CD4-positive, alpha-beta T cell treated with Interleukin-2 at 100 ng/mL for 4 hours (primary cell): ENCODE measurements at regions not wholly inside any gene's neighbourhood (a gene's known extent, or its start where the extent isn't known, plus 50 kb on each side); places are given as distances from the start of the nearest gene placed in this dataset.

Experiments
- DNase-seq: peaks from one replicate; pipeline ENCODE4 v3.0.0-alpha.2; 2020; ENCODE audit warnings: low spot score

DNA sequence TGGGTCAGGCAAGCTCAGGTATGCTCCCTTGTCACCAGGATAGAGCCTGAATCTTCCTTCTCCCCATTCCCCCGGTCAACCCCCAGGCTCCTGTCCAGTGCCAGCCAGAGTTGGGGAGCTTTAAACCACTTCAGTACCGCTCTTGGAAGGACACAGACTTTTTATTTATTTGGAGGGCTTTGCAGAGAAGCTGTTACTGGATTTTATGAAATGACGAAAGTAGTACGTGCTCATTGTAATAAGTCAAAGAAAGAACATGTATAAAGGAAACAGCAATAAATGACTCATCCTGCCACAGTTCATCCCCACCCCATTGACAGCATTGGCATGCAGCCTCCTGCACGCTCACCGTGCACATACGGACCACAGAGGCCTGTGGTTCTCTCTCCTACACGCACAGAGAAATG is 230.3 kb downstream of the AUH start:
- DNase-seq: peak; percentile 53

DNA sequence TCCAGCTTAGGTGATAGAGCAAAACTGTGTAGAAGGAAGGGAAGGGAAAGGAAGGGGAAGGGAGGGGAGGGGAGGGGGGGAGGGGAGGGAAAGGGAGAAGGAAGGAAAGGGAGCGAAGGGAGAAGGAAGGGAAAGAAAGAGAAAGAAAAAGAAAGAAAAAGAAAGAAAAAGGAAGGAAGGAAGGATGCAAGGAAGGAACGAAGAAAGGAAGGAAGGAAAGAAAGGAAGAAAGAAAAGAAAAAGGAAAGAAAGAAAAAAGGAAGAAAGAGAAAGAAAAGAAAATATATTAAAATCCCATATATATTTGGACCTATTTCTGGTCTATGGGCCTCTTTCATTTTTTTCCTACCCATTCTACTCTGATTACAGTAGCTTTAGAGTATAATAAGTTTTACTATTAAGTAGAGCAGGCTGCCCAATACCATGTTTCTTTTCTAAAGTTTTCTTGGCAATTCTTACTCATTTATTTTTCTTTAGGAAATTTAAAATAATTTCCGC is 229.1 kb downstream of the AUH start:
- DNase-seq: no peak

DNA sequence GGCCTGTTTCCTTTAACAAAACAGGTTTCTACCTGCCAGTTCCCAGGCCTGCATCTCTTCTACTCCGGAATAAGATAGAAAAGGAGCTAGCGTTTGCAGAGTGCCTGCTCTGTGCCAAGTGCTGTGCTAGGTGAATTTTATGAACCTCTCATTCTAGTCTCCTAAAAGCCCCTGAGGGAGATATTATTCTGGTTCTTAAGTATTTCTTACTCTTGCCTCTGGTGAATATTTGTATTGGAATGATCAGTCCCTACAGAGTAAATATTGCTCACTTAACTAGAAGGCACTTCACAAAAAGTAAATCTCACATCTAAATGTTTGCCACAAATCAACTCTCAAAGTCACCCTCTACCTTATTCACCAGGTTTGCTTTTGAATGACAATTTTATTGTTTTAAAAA is 227.1 kb downstream of the AUH start:
- no peak for DNase-seq

- no peak for DNase-seq
Measured at GRCh38 chr9:91137391-91137790, 224.3 kb downstream of the AUH start.

DNA sequence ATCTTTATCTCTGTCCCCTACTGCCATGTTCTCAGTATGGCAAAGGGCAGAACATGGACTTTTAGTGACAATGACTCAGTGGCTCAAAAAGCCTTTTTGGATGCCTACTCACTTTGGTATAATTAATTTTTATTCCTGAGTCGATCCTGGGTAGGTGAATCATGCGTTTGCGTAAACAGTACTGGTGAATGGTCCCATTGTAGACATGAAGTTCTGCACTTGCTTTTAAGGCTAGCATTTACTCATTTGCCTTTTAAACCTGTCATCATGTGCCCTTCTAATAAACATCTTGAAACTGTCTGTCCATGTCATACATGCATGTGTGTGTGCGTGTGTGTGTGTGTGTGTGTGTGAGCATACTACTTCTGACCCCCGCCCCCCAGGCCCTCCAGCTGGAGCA is 223.0 kb downstream of the AUH start:
- DNase-seq: no peak

DNA sequence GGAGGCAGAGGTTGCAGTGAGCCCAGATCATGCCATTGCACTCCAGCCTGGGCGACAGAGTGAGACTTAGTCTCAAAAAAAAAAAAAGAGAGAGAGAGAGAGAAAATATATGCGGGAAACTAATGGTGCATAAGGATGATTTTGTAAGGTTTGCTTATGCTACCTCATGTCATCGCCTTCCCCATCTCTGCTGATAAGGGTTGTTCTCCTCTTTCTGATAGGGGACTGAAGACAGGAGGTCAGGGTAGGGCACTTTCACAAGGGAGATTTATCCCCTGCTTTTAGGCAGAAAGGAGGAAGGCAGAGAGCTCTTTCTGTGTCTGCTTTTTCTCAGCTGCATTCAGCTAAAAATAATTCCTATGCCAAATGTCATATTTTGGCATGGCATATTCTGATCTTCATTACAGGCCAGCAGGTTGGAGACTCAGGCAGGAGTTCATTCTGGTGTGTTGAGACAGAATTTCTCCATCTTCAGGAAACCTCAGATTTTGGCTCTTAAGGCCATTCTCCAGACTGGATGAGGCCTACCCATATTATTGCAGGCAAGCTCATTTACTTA is 220.2 kb downstream of the AUH start:
- no peak for DNase-seq

- no peak for DNase-seq
Measured at GRCh38 chr9:91143162-91143561, 218.6 kb downstream of the AUH start.

DNA sequence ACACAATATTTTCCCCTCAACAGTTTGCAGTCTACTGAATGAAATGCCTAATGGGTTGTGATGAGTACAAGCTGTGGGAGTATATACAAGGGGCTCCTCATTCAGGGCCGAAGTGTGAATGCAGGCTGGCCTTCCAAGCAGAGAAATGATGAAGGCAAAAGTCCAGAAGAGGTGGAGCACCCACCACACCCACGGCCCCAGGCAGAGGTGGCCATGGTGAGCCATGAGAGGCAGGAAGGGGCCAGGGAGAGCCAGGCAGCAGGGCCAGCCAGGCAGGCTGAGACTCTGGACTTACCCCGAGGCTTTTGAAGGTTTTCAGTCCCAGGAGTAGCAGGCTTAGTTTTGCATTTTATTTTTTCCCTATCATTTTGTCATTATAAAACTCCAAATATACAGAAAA is 218.1 kb downstream of the AUH start:
- DNase-seq: no peak

- DNase-seq: no peak
Measured at GRCh38 chr9:91144769-91145168, 216.9 kb downstream of the AUH start.

DNA sequence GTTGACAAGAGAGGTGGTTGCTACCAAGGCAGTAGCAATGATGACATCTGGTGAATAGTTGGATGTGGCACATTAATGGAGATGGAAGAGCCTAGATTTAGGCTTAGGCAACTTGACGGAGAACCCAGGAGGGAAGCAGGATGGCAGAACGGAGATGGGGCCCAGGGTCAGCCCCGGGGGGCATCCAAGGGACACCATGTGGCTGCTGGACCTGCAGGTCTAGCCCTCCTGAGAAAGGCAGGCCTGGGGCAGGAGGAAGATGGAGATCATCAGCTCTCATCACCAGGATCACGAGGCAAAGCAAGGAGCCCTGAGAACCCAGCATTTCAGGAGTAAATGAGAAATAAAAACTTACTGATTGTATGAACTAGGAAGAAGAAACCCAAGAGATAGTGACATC is 216.2 kb downstream of the AUH start:
- no peak for DNase-seq

DNA sequence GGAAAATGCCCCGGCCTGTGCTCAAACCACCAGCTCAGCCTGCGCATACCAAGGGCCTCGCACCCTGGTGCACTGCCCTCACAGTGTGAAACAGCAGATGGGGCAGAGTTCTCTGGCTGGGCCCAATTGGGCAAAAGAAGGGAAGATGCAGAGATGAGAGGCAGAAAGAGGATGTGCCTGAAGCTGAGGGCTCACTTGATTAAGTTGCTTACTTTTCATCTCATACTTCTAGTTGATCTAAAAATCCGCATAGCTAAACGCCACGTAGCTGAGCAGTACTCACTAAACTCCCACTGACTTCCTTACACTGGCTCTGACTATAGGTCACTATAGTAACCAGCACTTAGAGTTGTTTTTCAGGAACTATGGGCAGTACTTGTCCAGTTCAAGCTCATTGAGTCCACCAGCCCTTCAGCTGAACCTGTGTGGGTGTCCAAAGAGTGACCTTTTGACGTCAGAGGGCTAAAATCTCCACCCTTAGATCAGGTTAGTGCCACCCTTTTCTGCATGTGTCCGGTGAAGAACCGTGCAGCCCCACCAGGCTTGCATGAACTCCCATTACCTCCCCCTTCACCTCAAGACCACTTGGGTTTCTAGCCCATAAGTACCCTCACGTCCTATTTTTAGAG is 215.2 kb downstream of the AUH start:
- no peak for DNase-seq

GRCh38 chr9:91147079-91147708 is 214.5 kb downstream of the AUH start:
- DNase-seq: no peak

GRCh38 chr9:91148306-91148705 is 213.4 kb downstream of the AUH start:
- DNase-seq: no peak

DNA sequence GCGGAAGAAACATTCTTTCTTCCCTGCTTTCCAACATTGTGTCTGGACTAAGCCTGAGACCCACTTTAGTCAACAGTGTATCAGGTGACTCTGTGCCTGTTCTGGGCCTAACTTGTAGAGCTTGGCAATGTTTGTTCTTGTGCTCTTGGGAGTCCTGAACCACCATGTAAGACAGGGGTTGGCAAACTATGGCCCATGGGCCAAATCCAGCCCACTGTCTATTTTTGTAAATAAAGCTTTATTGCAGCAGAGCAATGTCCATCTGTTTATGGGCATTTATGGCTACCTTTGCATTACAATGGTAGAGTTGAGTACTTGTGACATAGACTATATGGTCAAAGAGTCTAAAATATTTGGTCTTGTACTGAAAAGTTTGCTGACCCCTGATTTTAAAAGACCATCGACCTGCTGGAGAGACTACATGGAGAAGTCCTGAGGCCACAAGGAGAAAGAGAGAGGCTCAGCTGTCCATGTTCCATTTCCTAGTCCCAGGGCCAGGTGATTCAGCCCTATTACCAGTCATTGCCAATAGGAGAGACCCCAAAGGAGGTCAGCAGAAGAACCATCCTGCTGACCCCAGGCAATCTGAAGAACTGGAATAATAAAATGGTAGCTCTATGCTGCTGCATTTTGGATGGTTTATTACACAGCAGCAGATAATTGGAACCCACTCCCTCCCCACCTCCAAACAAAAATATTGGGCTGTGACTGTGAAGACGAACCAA is 211.3 kb downstream of the AUH start:
- no peak for DNase-seq

- DNase-seq: peak; percentile 69
Measured at GRCh38 chr9:91150998-91151717, 210.6 kb downstream of the AUH start.

DNA sequence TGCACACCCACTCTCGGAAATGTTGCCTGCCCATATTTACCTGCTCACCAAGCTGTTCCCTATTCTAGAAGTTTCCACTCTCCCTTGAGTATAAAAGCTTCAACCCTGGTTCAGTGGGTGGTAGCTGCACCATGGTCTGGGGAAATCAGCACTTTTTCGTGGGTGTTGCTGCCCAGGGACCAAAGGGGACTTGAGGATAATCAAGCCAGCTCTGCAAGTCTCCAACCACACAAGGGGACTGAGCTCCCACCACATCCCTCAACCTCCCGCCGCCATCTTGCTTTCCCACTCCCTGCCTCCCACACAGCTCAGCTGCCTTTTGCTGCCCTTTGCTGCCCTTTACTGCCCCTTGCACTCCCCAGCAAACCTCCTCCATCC is 210.0 kb downstream of the AUH start:
- no peak for DNase-seq

DNA sequence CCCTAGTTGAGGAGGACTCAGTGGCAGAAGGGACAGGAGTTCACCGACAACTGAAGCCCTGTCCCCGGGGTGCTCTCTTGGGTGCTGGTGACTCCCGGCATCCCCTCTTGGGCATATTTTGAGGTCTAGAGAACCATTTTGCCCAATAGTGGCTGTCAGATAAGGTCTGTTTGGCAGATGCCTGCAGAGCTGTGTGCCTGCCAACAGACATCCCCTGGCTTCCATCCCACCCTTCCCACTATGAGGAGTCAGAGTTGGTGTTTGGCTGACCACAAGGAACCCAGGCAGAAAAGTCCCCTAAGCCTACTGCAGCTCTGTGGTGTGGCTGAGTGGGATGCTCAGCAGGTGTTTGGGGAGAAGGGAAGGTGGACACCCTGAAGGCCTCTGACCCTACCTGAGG is 207.0 kb downstream of the AUH start:
- no peak for DNase-seq

GRCh38 chr9:91155181-91155580 is 206.5 kb downstream of the AUH start:
- no peak for DNase-seq

DNA sequence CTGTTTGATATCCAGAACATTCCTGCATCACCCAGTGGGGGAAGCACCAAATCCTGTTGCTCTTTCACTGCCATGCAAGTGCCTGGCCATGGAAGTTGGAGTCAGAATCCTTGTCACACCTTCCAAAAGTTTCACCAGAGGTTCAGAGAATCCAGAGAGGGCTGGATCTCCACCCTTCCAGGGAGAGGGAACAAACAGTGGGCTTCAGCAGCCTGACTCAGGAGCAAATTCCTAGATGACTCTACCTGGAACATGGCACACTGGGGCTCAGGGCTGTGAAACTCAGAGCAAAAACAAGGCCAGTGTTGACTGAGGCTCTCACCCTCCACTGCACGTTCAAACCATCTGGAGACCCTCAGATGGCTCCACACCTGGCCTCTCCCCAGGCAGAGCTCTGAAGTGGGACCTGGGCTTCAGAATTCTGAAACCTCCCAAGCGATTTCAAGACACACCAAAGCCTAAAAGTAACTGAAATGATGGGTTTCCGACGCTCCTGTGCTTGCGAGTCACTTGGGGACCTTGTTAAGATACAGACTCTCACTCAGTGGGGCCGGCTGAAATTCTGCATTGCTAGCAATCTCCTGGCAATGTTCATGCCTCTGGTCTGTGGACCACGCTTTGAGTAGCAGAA is 205.9 kb downstream of the AUH start:
- no peak for DNase-seq

- peak; percentile 21 for DNase-seq
Measured at GRCh38 chr9:91156451-91157234, 205.1 kb downstream of the AUH start.

DNA sequence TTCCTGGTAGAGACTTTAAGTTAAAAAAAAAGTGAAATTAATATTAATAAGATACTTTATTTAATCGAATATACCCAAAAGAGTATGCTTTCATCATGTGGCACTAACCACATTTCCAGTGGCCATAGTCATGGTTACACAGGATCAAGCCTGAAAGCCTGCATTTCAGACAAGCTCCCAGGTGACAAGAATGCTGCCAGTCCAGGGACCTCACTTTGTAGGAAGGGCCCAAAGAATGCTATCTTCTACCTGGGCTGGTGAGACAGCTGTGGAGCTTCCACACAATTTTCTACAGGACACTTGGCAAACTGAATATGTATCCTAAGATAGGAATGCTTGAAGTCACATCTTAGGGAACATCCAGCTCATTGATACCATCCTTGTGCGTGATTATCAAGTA is 203.8 kb downstream of the AUH start:
- no peak for DNase-seq
